T47D (cell line): ENCODE measurements at regions not wholly inside any gene's neighbourhood (a gene's known extent, or its start where the extent isn't known, plus 50 kb on each side); places are given as distances from the start of the nearest gene placed in this dataset.
"Not testable (repeated sequence)": the region's sequence is repeated elsewhere in the genome, so short reads cannot be mapped to it uniquely, and the experiment has no call there.

Experiments used
- DNase-seq, 2 experiments: peaks; one replicate each; pipeline versions ENCODE4 v3.0.0 to v3.0.0-alpha.2; 2011 to 2012; ENCODE audit warnings: low read depth in 1 of 2, low spot score in 1 of 2
- JUND ChIP-seq: IDR thresholded peaks from 2 replicates; pipeline ENCODE4 v1.6.1; 2012; ENCODE audit warnings: low read depth
- in situ Hi-C: cut with HindIII; loops from 2 replicates; pipeline ENCODE4 v1.10.0; 2016; ENCODE audit warnings: low sequenced_read_pairs, low pct_unique_long_range_greater_than_20kb

- TF ChIP-seq JUND: no peak
- in situ Hi-C loops: no loop called here
- no peak for DNase-seq
Observed at GRCh38 chr10:2610946-2611345, 456.4 kb upstream of the PFKP start.

- in situ Hi-C loops: no loop called here
- TF ChIP-seq JUND: no peak
- no peak for DNase-seq
Observed at GRCh38 chr10:2604891-2605290, 462.5 kb upstream of the PFKP start.

- in situ Hi-C loops: no loop called here
- no peak for DNase-seq
- TF ChIP-seq JUND: no peak
Observed at GRCh38 chr10:2599571-2599970, 467.8 kb upstream of the PFKP start.

DNA sequence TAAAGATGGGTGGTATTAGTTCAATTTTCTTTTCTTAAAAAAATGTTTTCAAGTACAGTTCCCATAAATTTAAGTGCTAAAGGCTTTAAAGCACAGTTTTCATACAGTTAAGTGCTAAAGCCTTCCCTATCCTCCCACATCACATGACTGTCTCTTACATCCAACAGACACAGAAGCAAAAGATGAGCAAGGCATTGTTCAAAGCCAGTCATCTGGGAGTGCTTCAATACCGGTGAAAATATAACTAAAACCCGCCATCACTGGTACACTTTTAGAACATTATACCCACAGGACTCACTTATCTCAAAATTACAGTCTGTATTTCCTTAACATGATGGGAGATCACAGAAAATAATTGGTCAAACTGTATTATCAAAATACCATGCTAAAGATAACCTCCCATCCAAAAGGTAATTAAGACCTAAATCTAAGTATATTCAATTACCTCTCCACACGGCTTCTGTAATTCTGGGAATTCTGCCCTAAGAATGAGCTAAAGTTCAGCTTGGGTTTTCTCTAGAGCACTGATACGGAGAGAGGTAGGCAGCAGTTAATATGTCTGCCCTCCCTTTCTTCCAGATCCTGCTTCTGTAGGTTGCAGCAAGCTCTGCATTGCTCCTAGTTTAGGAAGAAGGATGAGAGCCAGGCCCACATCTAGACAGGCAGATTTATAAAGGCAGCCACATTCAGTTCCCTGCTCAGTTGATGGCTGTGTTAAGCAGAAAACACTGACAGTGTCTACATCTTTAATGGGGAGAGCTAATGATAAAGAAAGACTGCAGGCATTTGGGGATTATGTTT, 474.8 kb upstream of the PFKP start:
- DNase-seq: no peak
- in situ Hi-C loops: no loop called here
- TF ChIP-seq JUND: no peak

DNA sequence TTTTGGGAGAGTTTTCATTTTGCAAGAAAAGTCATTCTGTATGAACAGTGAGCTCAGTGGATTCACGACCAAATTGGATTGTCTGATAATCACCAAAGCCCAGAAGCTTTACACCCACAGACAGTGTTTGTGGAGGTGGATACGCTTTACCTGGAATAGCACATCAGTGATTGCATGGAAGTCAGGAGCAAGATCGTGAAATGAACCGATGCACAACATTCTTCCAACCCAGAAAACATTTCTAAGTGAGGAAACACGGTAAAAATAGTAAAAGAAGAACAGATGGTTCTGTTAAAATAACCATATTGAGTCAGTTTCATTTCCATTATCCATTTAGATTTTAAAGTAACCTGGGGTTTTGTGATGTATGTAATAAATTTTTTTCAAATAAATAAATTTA, 478.2 kb upstream of the PFKP start:
- no peak for TF ChIP-seq JUND
- in situ Hi-C loops: no loop called here
- no peak for DNase-seq

DNA sequence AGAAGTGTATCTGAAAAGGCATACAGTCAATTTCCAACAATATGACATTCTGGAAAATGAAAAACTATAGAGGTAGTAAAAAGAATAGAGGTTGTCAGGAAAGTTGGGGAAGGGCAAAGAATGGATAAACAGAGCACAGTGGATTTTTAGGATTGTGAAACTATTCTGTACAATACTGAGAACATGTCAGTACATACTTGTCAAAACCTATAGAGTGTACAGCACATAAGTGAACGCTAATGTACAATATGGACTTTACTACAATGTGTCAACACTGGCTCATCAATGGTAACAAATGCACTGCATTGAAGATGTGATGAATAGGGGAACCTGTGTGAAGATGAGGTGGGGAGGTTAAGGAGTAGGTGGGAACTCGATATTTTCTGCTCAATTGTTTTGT, 483.0 kb upstream of the PFKP start:
- DNase-seq: no peak
- in situ Hi-C loops: no loop called here

DNA sequence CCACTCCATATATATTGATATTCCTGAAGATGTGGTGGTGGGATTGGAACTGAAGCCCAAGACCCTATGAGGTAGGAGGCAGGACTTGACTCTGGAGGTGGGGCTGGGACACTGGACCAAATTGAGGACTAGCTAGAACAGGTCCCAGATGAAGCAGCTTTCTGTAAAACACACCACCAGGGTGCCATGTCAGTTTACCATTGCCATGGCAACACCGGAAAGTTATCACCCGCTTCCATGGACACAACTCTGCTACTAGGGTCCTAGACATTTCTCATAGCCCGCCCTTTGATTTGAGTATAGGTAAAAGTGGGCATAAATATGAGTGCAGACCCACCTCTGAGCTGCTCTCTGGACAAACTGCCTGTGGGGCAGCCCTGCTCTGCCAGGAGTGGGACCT, 490.5 kb upstream of the PFKP start:
- no peak for DNase-seq
- TF ChIP-seq JUND: no peak
- in situ Hi-C loops: no loop called here

More for the DNA sequence above, 483.0 kb upstream of the PFKP start:
- no peak for TF ChIP-seq JUND

DNA sequence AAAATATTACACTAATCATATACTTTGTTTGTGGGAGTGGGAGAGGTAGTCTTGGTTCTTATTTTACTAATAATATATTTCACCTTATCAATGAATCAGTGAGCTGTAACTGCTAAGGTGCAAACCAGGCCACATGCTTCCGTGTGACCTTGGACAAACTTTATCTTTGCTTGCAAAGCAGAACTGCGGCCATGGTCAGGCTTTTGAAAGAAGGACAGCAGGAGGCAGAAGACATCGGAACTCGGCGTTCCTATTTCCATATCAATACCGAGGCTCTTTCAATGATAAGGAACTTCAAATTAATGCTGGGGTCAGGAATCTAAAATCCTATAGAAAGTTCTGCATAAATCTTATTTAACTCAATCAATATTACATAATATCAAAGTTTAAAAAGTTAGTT, 491.9 kb upstream of the PFKP start:
- no peak for DNase-seq
- TF ChIP-seq JUND: no peak
- in situ Hi-C loops: no loop called here

GRCh38 chr10:2572611-2573010, 494.7 kb upstream of the PFKP start:
- in situ Hi-C loops: no loop called here
- no peak for TF ChIP-seq JUND
- DNase-seq: no peak

GRCh38 chr10:2556883-2557282, 510.5 kb upstream of the PFKP start:
- no peak for DNase-seq
- no peak for TF ChIP-seq JUND
- in situ Hi-C loops: no loop called here

- in situ Hi-C loops: no loop called here
- DNase-seq: no peak
- no peak for TF ChIP-seq JUND
Observed at GRCh38 chr10:2548071-2548470, 519.3 kb upstream of the PFKP start.

DNA sequence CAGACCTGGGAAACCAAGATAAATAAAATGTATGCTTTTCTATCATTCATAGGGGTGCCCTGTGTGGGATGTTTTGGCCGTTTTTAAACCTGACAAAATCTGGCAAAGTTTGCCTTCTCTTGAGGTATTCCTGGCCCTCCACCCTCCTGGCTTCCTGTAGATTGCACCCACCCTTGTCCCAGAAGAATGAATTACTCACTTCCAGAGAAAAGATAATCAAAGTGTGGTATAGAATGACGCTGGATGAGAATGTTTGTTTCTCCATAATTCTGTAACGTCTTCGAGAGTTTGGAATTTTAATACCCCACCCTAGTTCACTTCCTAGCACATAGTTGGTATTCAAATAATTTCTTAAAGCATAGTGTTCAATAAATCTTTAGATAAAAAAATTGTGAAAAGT, 519.7 kb upstream of the PFKP start:
- DNase-seq: no peak
- in situ Hi-C loops: no loop called here
- no peak for TF ChIP-seq JUND

- DNase-seq, in situ Hi-C loops: not testable (repeated sequence)
Observed at GRCh38 chr10:2546894-2547293, 520.5 kb upstream of the PFKP start.

DNA sequence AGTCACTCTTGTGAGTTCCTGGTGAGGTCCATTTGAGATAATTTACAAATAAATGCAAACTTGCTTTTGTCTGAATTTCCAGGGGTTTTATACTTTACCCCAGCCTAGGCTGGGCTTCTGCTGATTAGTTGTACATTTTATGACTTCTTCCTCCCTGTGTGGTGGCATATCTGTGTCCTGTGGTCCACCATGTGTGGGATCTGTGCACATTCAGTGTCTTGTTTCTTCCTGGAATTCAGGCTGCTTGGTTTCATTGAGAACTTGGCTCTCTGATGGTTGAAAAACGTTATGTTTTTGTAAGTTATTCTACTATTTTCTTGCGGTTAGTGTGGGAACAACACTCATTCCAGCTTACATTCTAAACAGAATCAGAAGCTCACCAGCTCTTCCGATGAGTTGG, 523.4 kb upstream of the PFKP start:
- in situ Hi-C loops: no loop called here
- no peak for DNase-seq
- no peak for TF ChIP-seq JUND
